Mucosa of stomach (tissue), 1 donor: ENCODE measurements at regions not wholly inside any gene's neighbourhood (a gene's known extent, or its start where the extent isn't known, plus 50 kb on each side); places are given as distances from the start of the nearest gene placed in this dataset.
"Not testable (repeated sequence)": the region's sequence is repeated elsewhere in the genome, so short reads cannot be mapped to it uniquely, and the experiment has no call there.

Experiments used
- H3K27me3 ChIP-seq: one replicate; pipeline ENCODE4 v1.7.0; 2013; ENCODE audit warnings: mild to moderate bottlenecking, low read length; ENCODE audit not compliant: control insufficient read depth, insufficient read depth
- H3K36me3 ChIP-seq: one replicate; pipeline ENCODE4 v1.7.0; 2013; ENCODE audit warnings: low read length; ENCODE audit not compliant: control insufficient read depth, insufficient read depth
- H3K4me1 ChIP-seq: one replicate; pipeline ENCODE4 v1.7.0; 2013; ENCODE audit warnings: mild to moderate bottlenecking, low read length; ENCODE audit not compliant: control insufficient read depth, insufficient read depth
- H3K4me3 ChIP-seq: one replicate; pipeline ENCODE4 v1.7.0; 2013; ENCODE audit warnings: low read length
- H3K9ac ChIP-seq: one replicate; pipeline ENCODE4 v1.7.0; 2013; ENCODE audit warnings: mild to moderate bottlenecking, low read length, moderate library complexity
- H3K9me3 ChIP-seq: one replicate; pipeline ENCODE4 v1.7.0; 2013; ENCODE audit warnings: mild to moderate bottlenecking, low read length, moderate library complexity; ENCODE audit not compliant: control insufficient read depth
- donor health status: Pancreatic carcinoma.

GRCh38 chr6:5831219-5831862, 175.4 kb downstream of the NRN1 start:
- H3K9ac ChIP-seq, H3K27me3 ChIP-seq, H3K4me3 ChIP-seq, H3K4me1 ChIP-seq, H3K36me3 ChIP-seq, H3K9me3 ChIP-seq: not testable (repeated sequence)

GRCh38 chr6:5828296-5828695, 178.4 kb downstream of the NRN1 start:
- Histone ChIP-seq H3K9ac (no peak overlapping the region), H3K9me3 (no peaks in the 10 kb centered on the region), H3K4me3 (no peak overlapping the region), H3K27me3 (no peaks in the 10 kb centered on the region), H3K36me3 (no peaks in the 10 kb centered on the region), H3K4me1 (no peaks in the 10 kb centered on the region)

- Histone ChIP-seq H3K27me3 (no peaks in the 10 kb centered on the region), H3K4me1 (no peaks in the 10 kb centered on the region), H3K9me3 (no peaks in the 10 kb centered on the region), H3K4me3 (no peak overlapping the region), H3K36me3 (no peaks in the 10 kb centered on the region), H3K9ac (no peak overlapping the region)
Measured at GRCh38 chr6:5827056-5827904, 179.4 kb downstream of the NRN1 start.

GRCh38 chr6:5824382-5824983, 182.2 kb downstream of the NRN1 start:
- H3K4me3 ChIP-seq, H3K9ac ChIP-seq, H3K9me3 ChIP-seq, H3K27me3 ChIP-seq, H3K4me1 ChIP-seq, H3K36me3 ChIP-seq: not testable (repeated sequence)
